IMR-90 (cell line): ENCODE measurements at regions not wholly inside any gene's neighbourhood (a gene's known extent, or its start where the extent isn't known, plus 50 kb on each side); places are given as distances from the start of the nearest gene placed in this dataset.

ENCODE experiments used
- ATAC-seq: fragments of 200-7000 bp; cut with Tn5 transposase; 2 replicates; pipeline ENCODE4 v1.9.1; 2020; ENCODE audit warnings: low read depth, mild to moderate bottlenecking, moderate library complexity
- BruUV-seq: library from RNA; stranded (reverse); fragments of 400-500 nt; replicated peaks from 2 replicates; lab custom pipeline; 2021; lab: Mats Ljungman, UMichigan
- CTCF ChIA-PET: fragments of 300-600 bp; formaldehyde crosslinking; extraction: SDS; loops from one replicate; lab custom pipeline; 2021; ENCODE audit warnings: antibody characterized with exemption; lab: Yijun Ruan, JAX
- POLR2A ChIA-PET: fragments of 300-600 bp; sonication (Branson Sonifier 250); formaldehyde crosslinking; loops from one replicate; lab custom pipeline; 2022; ENCODE audit warnings: antibody characterized with exemption; ENCODE audit not compliant: unreplicated experiment; lab: Charles Lee
- DNase-seq: peaks from one replicate; pipeline ENCODE4 v3.0.0; 2013
- H2AFZ ChIP-seq: replicated peaks from 2 replicates; pipeline ENCODE3; 2013; ENCODE audit warnings: low read length, mild to moderate bottlenecking; ENCODE audit not compliant: poor library complexity
- H2AK5ac ChIP-seq: 2 replicates; pipeline ENCODE4 v1.6.1; 2013; ENCODE audit warnings: low read depth, low read length, inconsistent platforms
- H2AK9ac ChIP-seq: replicated peaks from 2 replicates; pipeline ENCODE3; 2013; ENCODE audit warnings: mild to moderate bottlenecking, low read depth, low read length, moderate library complexity; ENCODE audit not compliant: poor library complexity
- H2BK120ac ChIP-seq: 2 replicates; pipeline ENCODE4 v1.6.1; 2013; ENCODE audit warnings: low read depth, low read length, inconsistent platforms
- H2BK15ac ChIP-seq: 3 replicates; pipeline ENCODE4 v1.6.1; 2013; ENCODE audit warnings: low read depth, low read length, inconsistent platforms
- H2BK20ac ChIP-seq: 2 replicates; pipeline ENCODE4 v1.6.1; 2013; ENCODE audit warnings: low read depth, mild to moderate bottlenecking, inconsistent platforms, low read length, moderate library complexity
- H2BK5ac ChIP-seq: 2 replicates; pipeline ENCODE4 v1.6.1; 2013; ENCODE audit warnings: mild to moderate bottlenecking, low read depth, low read length, inconsistent platforms; ENCODE audit not compliant: poor library complexity, severe bottlenecking
- H3K14ac ChIP-seq: replicated peaks from 2 replicates; pipeline ENCODE4 v1.6.1; 2013; ENCODE audit warnings: low read depth, low read length, inconsistent platforms
- H3K18ac ChIP-seq: 2 replicates; pipeline ENCODE4 v1.6.1; 2013; ENCODE audit warnings: low read depth, low read length, control low read depth
- H3K23ac ChIP-seq: 2 replicates; pipeline ENCODE4 v1.6.1; 2013; ENCODE audit warnings: low read depth, low read length, inconsistent platforms
- H3K27ac ChIP-seq: 2 replicates; pipeline ENCODE4 v1.5.1; 2013; ENCODE audit warnings: mild to moderate bottlenecking, control low read depth, low read length; ENCODE audit not compliant: insufficient read depth
- H3K27me3 ChIP-seq: 2 replicates; pipeline ENCODE4 v1.6.1; 2013; ENCODE audit warnings: low read length; ENCODE audit not compliant: control insufficient read depth, insufficient read depth
- H3K36me3 ChIP-seq: 2 replicates; pipeline ENCODE4 v1.6.1; 2013; ENCODE audit warnings: low read length, mixed read lengths; ENCODE audit not compliant: control insufficient read depth, insufficient read depth
- H3K4ac ChIP-seq: 2 replicates; pipeline ENCODE4 v1.6.1; 2013; ENCODE audit warnings: low read depth, low read length, inconsistent platforms
- H3K4me1 ChIP-seq: 2 replicates; pipeline ENCODE4 v1.6.1; 2013; ENCODE audit warnings: low read length, mixed read lengths; ENCODE audit not compliant: control insufficient read depth, insufficient read depth
- H3K4me2 ChIP-seq: 2 replicates; pipeline ENCODE4 v1.6.1; 2013; ENCODE audit warnings: low read depth, mild to moderate bottlenecking, control low read depth, low read length, moderate library complexity
- H3K4me3 ChIP-seq: 2 replicates; pipeline ENCODE4 v1.5.1; 2013; ENCODE audit warnings: low read depth, mild to moderate bottlenecking, control low read depth, low read length, moderate library complexity; ENCODE audit not compliant: insufficient read depth
- H3K56ac ChIP-seq: 2 replicates; pipeline ENCODE4 v1.6.1; 2013; ENCODE audit warnings: low read length, inconsistent platforms; ENCODE audit not compliant: insufficient read depth; ENCODE audit errors: extremely low read depth
- H3K79me1 ChIP-seq, 2 experiments: 2 replicates each; pipeline ENCODE4 v1.6.1; 2013; ENCODE audit warnings: low read length in 2 of 2, inconsistent platforms in 1 of 2, low read depth in 1 of 2
- H3K9ac ChIP-seq: 2 replicates; pipeline ENCODE4 v1.6.1; 2013; ENCODE audit warnings: low read depth, low read length, control low read depth
- H3K9me1 ChIP-seq: 2 replicates; pipeline ENCODE4 v1.6.1; 2013; ENCODE audit warnings: low read length, inconsistent platforms; ENCODE audit not compliant: insufficient read depth
- H3K9me3 ChIP-seq: 2 replicates; pipeline ENCODE4 v1.6.1; 2013; ENCODE audit warnings: low read length; ENCODE audit not compliant: control insufficient read depth, insufficient read depth
- H4K20me1 ChIP-seq: 2 replicates; pipeline ENCODE4 v1.6.1; 2013; ENCODE audit warnings: low read length, inconsistent platforms; ENCODE audit not compliant: insufficient read depth
- H4K5ac ChIP-seq: 2 replicates; pipeline ENCODE4 v1.6.1; 2013; ENCODE audit warnings: mild to moderate bottlenecking, low read depth, low read length, control low read depth
- H4K8ac ChIP-seq, 2 experiments: 2 replicates each; pipeline ENCODE4 v1.6.1; 2013; ENCODE audit warnings: low read depth in 2 of 2, low read length in 2 of 2, control low read depth in 1 of 2, inconsistent platforms in 1 of 2
- H4K91ac ChIP-seq: 2 replicates; pipeline ENCODE4 v1.6.1; 2013; ENCODE audit warnings: low read depth, low read length, inconsistent platforms; ENCODE audit not compliant: insufficient read depth
- CHD1 ChIP-seq: IDR thresholded peaks from 2 replicates; pipeline ENCODE4 v1.6.1; 2012; ENCODE audit warnings: low read depth, low read length, improper control_type of control experiment
- MXI1 ChIP-seq: IDR thresholded peaks from 2 replicates; pipeline ENCODE4 v1.6.1; 2012; ENCODE audit warnings: low read depth, mild to moderate bottlenecking, low read length, moderate library complexity, borderline replicate concordance
- RCOR1 ChIP-seq: IDR thresholded peaks from 2 replicates; pipeline ENCODE4 v1.6.1; 2012; ENCODE audit warnings: mild to moderate bottlenecking, low read length, improper control_type of control experiment; ENCODE audit not compliant: insufficient replicate concordance
- WGBS, 2 experiments: methylation state at CpG; one replicate each; pipeline versions ENCODE4 v1.1.5 to v1.1.7; 2013; ENCODE audit warnings: missing lambda C conversion rate in 2 of 2; ENCODE audit not compliant: insufficient read length in 1 of 2; ENCODE audit errors: extremely low coverage in 2 of 2; 5-methylcytosine and 5-hydroxymethylcytosine counted together
- dilution Hi-C: fragments of 300-500 bp; cut with HindIII; formaldehyde crosslinking; loops from one replicate; pipeline ENCODE4 v1.14.3; 2018; ENCODE audit warnings: low sequenced_read_pairs; ENCODE audit not compliant: unreplicated experiment
- in situ Hi-C: fragments of 300-500 bp; cut with MboI; formaldehyde crosslinking; loops from 3 replicates; pipeline ENCODE4 v1.14.3; 2019; ENCODE audit warnings: low sequenced_read_pairs, inconsistent platforms, mixed read lengths
- intact Hi-C: fragments of 100-400 bp; cut with micrococcal nuclease; formaldehyde crosslinking; loops from 2 replicates; pipeline ENCODE4 v1.10.0; 2022

GRCh38 chr1:65066766-65067490 lies 81.1 kb upstream of the AK4 start:
- H3K14ac ChIP-seq: no peak overlapping the region
- H3K56ac ChIP-seq: no peak overlapping the region
- ChIA-PET POLR2A (no interaction called here), CTCF (no interaction called here)
- dilution Hi-C loops: no loop called here
- H3K4ac ChIP-seq: 0 out of 2 replicates have a peak overlapping the region, but pooled peaks have one; percentile 33
- intact Hi-C loops: loop anchor here (5.0 to 10.0 kb wide), 4 partner anchors 205 to 1178 kb away; no protein-coding TSS in a partner anchor
- H3K4me3 ChIP-seq: peak overlapping the region; percentile 58
- no peak overlapping the region for H3K18ac ChIP-seq
- no peak overlapping the region for H4K5ac ChIP-seq
- 1% methylated on average over 22 of the region's 101 CpGs; no CpG with 5 or more reads in 1 of the 2 experiments for WGBS, 2 experiments
- peak overlapping the region; percentile 94 for H2AFZ ChIP-seq
- no peak overlapping the region for H4K91ac ChIP-seq
- H3K27me3 ChIP-seq: peaks cover 5% of the 10 kb centered on the region; the same call in 1 of the 2 replicates
- H2AK5ac ChIP-seq: no peak overlapping the region
- H3K36me3 ChIP-seq: no peaks in the 10 kb centered on the region
- DNase-seq (peak; percentile 58), ATAC-seq (peak; percentile 77)
- H2BK15ac ChIP-seq: no peak overlapping the region
- H3K27ac ChIP-seq: peak overlapping the region; percentile 28; the same call in 1 of the 2 replicates
- H4K20me1 ChIP-seq: no peaks in the 10 kb centered on the region; the same call in 1 of the 2 replicates
- in situ Hi-C loops: loop anchor here (5.0 to 10.0 kb wide), 2 partner anchors 140 to 358 kb away; partner anchors contain the start of genes LEPR and LEPROT
- no peak overlapping the region for H2BK20ac ChIP-seq
- no peaks in the 10 kb centered on the region for H3K9me1 ChIP-seq
- H3K79me1 ChIP-seq: no peaks in the 10 kb centered on the region
- no peak overlapping the region for H3K4me2 ChIP-seq
- no peak overlapping the region for H2BK5ac ChIP-seq
- no TSS peak for BruUV-seq
- no peak overlapping the region for H2BK120ac ChIP-seq
- TF ChIP-seq RCOR1 (no peak), CHD1 (no peak), MXI1 (0 out of 2 replicates have a peak, but pooled peaks have one; percentile 0)
- H4K8ac ChIP-seq: no peak overlapping the region; a peak in 1 of 4 replicates
- peak overlapping the region; percentile 43; the same call in 1 of the 2 replicates for H3K9ac ChIP-seq
- no peaks in the 10 kb centered on the region for H3K9me3 ChIP-seq
- no peak overlapping the region for H3K23ac ChIP-seq
- peak overlapping the region; percentile 34 for H2AK9ac ChIP-seq
- H3K4me1 ChIP-seq: peaks cover 4% of the 10 kb centered on the region; the same call in 1 of the 2 replicates
